Lower leg skin (tissue), 3 donors: ENCODE measurements at regions not wholly inside any gene's neighbourhood (a gene's known extent, or its start where the extent isn't known, plus 50 kb on each side); places are given as distances from the start of the nearest gene placed in this dataset.

Source experiments
- POLR2A ChIP-seq, 2 donors: fragments of 450-650 bp; IDR thresholded peaks; one replicate each; pipeline ENCODE4 v1.6.1; 2016 to 2017; ENCODE audit warnings: antibody characterized with exemption in 2 of 2, mild to moderate bottlenecking in 1 of 2, moderate library complexity in 1 of 2
- TF ChIP-seq, protein P1 (sequence below), 3 donors: fragments of 450-650 bp; IDR thresholded peaks; one replicate each; pipeline ENCODE4 v1.5.1; 2016; ENCODE audit warnings: antibody characterized with exemption in 3 of 3, mild to moderate bottlenecking in 3 of 3, moderate library complexity in 2 of 3

GRCh38 chr3:28124882-28125281 lies 116.5 kb upstream of the CMC1 start:
- TF ChIP-seq, protein P1, sequence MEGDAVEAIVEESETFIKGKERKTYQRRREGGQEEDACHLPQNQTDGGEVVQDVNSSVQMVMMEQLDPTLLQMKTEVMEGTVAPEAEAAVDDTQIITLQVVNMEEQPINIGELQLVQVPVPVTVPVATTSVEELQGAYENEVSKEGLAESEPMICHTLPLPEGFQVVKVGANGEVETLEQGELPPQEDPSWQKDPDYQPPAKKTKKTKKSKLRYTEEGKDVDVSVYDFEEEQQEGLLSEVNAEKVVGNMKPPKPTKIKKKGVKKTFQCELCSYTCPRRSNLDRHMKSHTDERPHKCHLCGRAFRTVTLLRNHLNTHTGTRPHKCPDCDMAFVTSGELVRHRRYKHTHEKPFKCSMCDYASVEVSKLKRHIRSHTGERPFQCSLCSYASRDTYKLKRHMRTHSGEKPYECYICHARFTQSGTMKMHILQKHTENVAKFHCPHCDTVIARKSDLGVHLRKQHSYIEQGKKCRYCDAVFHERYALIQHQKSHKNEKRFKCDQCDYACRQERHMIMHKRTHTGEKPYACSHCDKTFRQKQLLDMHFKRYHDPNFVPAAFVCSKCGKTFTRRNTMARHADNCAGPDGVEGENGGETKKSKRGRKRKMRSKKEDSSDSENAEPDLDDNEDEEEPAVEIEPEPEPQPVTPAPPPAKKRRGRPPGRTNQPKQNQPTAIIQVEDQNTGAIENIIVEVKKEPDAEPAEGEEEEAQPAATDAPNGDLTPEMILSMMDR (IDR thresholded peaks at IDR 0.05), result no peak
- no peak for TF ChIP-seq POLR2A (IDR thresholded peaks at IDR 0.05)
